ENCODE measurements at regions not wholly inside any gene's neighbourhood (a gene's known extent, or its start where the extent isn't known, plus 50 kb on each side); places are given as distances from the start of the nearest gene placed in this dataset.

GRCh38 chr13:99828735-99829134 is 142.8 kb downstream of the ZIC5 start:
- in situ Hi-C loops (cut with MboI; ENCODE audit: low sequenced_read_pairs): no loop called here

DNA sequence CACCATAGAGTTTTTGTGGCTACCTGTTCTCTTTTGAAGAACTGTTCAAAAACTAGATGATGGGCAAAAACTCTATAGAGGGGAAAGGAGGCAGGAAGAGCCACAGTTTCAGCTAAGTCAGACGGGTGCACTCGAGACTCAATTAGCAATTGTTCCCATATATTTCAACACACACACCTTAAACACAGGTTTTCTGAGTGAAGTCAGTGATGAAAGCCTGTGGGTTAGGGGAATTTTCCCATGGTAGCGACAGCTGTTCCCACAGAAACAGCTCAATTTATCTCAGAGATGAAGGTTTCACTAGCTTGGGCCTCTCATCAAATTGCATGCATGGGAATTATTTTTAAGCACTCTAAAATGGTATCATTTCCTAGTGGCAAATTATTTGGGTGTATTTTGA is 143.4 kb downstream of the ZIC5 start:
- in situ Hi-C loops (cut with MboI; ENCODE audit: low sequenced_read_pairs): no loop called here

GRCh38 chr13:99827011-99827772 is 144.4 kb downstream of the ZIC5 start:
- in situ Hi-C loops (cut with MboI; ENCODE audit: low sequenced_read_pairs): no loop called here

DNA sequence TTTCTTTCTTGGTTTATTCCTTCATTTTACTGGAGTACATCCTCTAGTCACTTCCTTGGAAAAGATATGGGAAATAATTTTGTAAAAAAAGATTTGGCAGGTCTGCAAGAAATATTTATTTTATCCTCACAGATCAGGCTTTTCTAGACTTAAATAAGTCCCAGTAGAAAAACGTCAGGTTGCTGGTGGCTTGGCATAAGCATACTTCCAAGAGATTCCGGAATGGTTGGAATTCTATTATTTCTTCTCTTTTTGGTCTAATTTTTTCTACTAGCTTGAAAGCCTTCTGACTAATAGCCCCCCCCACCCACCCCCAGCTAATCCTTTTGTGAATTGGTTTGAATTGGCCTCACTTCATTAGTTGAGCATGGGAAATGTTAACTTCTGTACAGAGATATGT is 147.6 kb downstream of the ZIC5 start:
- in situ Hi-C loops (cut with MboI; ENCODE audit: low sequenced_read_pairs): no loop called here

- in situ Hi-C loops (cut with MboI; ENCODE audit: low sequenced_read_pairs): no loop called here
These were observed 148.7 kb downstream of the ZIC5 start for GRCh38 chr13:99822820-99823219.

GRCh38 chr13:99821741-99822140 is 149.8 kb downstream of the ZIC5 start:
- in situ Hi-C loops (cut with MboI; ENCODE audit: low sequenced_read_pairs): no loop called here

DNA sequence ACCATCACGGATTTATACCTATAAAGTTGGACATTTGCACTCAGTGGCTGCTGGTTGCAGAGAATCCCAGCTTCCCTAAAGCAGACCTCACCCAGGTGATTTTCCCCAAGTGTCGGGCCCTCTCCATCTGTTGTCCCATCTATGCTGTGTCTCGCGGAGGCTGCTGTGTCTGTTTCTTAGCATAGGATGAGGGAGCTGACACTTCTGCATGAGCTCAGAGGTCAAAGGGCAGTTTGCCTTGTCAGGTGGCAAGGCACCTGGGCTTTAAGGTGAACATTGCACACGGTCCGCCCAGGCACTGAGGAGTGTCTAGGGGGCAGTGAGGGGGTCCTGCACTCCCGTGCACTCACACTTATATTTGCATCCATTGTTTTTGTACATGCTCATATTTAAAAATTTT is 151.6 kb downstream of the ZIC5 start:
- in situ Hi-C loops (cut with MboI; ENCODE audit: low sequenced_read_pairs): no loop called here

DNA sequence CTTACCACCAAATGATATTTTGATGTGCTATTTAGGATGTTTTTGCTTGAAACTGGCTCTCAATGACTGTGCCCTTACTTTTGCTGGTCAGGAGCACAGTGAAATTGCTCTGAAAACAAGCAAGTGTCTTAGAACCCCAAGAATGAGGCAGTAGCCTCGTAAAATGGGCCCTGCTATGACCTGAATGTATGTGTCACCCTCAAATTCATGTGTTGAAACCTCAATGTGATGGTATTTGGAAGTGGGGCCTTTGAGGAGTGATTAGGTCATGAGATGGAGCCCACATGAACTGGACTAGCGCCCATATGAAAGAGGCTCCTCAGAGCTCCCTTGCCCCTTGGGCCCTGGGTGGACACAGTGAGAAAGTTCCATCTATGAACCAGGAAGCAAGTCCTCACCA is 155.2 kb downstream of the ZIC5 start:
- in situ Hi-C loops (cut with MboI; ENCODE audit: low sequenced_read_pairs): no loop called here

DNA sequence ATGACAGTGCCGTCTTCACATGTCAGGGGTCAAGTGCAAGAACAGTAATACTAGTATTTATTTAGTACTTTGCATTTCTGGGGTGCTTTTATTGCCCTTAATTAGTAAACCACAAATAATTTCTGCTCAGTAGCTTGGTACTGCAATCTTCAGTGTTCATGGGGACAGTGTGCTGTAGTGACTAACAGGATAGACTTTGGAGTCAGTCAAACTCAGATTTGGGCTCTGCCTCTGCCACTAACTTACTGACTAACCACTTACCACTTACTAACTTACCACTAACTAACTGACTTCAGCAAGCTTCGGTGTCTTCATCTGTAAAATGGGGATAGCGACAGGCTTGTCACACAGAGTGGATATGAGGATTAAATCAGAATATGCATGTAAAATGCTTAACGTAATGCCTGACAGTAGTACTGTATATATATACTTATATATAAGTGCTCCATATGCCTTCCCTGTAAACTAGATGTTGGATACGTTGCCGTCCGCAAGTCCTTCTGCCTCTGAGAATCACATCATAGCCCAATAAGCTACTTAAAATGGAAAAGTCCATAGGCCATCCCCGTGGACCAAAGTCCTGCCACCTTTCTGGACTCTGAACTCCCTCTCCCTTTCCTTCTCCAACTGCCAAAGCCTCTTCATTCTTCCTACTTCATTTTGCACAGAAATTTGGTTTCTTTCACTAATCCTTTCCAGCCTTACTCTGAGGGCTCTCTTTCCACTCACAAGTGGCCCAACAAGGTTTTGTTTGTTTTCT is 158.1 kb downstream of the ZIC5 start:
- in situ Hi-C loops (cut with MboI; ENCODE audit: low sequenced_read_pairs): no loop called here

GRCh38 chr13:99812625-99813024 is 158.9 kb downstream of the ZIC5 start:
- in situ Hi-C loops (cut with MboI; ENCODE audit: low sequenced_read_pairs): no loop called here

- in situ Hi-C loops (cut with MboI; ENCODE audit: low sequenced_read_pairs): no loop called here
These were observed 160.4 kb downstream of the ZIC5 start for GRCh38 chr13:99811067-99811700.

- in situ Hi-C loops (cut with MboI; ENCODE audit: low sequenced_read_pairs): no loop called here
These were observed 161.6 kb downstream of the ZIC5 start for GRCh38 chr13:99809926-99810325.

GRCh38 chr13:99809496-99809895 is 162.1 kb downstream of the ZIC5 start:
- in situ Hi-C loops (cut with MboI; ENCODE audit: low sequenced_read_pairs): no loop called here

DNA sequence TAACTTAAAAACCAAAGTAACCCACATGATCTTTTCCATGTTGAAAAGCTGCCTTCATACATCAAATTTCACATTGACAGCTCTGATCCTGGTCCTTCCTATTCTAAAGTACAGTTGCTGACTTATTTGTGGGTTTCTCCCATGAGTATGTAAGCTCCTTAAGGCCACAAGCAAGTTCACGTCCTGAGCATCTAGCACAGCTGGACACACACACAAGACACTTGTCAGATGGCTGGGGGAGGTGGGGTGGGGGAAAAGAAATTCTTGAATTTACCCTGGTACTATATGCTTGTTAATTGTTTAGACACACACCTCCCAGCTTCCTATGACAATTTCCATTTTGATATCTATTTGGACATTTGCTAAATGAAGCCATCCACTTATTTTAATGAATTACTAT is 162.8 kb downstream of the ZIC5 start:
- in situ Hi-C loops (cut with MboI; ENCODE audit: low sequenced_read_pairs): no loop called here

GRCh38 chr13:99806671-99807070 is 164.9 kb downstream of the ZIC5 start:
- in situ Hi-C loops (cut with MboI; ENCODE audit: low sequenced_read_pairs): no loop called here

DNA sequence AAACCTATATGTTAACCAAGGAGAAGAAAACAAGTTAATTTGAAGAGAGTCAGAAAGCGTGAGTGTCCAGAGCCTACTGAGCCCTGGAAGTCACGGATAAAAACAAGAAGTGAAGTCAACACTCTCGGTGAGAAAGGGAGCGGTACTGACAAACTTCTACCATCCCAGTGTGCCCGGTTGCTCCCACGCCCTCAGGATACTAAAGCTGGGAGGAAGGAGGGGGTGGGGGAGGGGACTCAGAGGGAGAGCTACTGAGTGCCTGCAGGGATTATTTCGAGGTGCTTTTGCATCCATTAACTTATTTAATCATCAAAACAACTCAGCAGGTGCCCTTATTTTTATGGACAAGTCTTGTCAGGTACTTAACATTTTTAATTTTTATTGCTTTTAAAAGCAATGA is 166.2 kb downstream of the ZIC5 start:
- in situ Hi-C loops (cut with MboI; ENCODE audit: low sequenced_read_pairs): no loop called here

- in situ Hi-C loops (cut with MboI; ENCODE audit: low sequenced_read_pairs): no loop called here
These were observed 168.4 kb downstream of the ZIC5 start for GRCh38 chr13:99803141-99803540.

GRCh38 chr13:99802416-99802815 is 169.2 kb downstream of the ZIC5 start:
- in situ Hi-C loops (cut with MboI; ENCODE audit: low sequenced_read_pairs): no loop called here

DNA sequence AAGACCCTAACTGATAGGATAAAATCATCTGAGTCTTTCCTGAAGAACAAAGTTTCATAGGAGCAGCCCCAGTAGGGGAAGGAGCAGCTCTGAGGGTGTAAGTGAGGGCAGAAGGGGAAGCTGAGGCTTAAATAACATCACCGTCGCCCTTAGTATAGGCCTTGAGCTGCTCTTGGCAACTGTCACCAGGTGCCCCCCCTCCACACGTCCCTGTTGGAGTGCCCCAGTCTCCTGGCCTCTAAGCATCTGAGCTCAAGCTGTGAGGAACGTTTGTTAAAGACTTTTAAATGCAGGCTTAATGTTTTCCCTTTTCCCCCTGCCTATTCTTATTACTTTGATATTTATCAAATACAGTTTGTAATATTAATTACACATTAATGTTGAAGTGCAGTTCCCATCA is 170.6 kb downstream of the ZIC5 start:
- in situ Hi-C loops (cut with MboI; ENCODE audit: low sequenced_read_pairs): no loop called here

- in situ Hi-C loops (cut with MboI; ENCODE audit: low sequenced_read_pairs): no loop called here
These were observed 171.6 kb downstream of the ZIC5 start for GRCh38 chr13:99800011-99800410.

DNA sequence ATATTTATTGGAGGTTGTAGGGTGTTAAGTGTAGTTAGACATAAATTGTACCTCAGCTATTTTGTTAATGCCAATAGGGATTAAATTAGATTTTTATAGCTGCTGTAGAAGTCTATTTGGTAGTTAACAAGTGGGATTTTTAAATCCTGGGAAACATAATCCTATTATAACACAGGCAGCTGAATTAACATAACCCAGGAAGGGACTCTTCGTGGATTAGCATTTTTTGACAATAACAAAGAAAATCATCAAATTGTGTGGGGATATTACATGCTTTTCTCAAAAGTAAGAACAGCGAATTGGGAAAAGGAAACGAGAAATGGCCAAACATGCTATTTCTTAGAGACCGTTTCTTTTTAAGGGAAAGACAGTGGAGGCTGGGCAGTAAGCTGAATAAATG is 172.8 kb downstream of the ZIC5 start:
- in situ Hi-C loops (cut with MboI; ENCODE audit: low sequenced_read_pairs): no loop called here

- in situ Hi-C loops (cut with MboI; ENCODE audit: low sequenced_read_pairs): no loop called here
These were observed 173.9 kb downstream of the ZIC5 start for GRCh38 chr13:99797691-99798090.

Measured in HL-60/S4 treated with retinoic acid at 250 ng/mL for 4 days and 3 days (cell line).